ENCODE measurements at regions not wholly inside any gene's neighbourhood (a gene's known extent, or its start where the extent isn't known, plus 50 kb on each side); places are given as distances from the start of the nearest gene placed in this dataset.

DNA sequence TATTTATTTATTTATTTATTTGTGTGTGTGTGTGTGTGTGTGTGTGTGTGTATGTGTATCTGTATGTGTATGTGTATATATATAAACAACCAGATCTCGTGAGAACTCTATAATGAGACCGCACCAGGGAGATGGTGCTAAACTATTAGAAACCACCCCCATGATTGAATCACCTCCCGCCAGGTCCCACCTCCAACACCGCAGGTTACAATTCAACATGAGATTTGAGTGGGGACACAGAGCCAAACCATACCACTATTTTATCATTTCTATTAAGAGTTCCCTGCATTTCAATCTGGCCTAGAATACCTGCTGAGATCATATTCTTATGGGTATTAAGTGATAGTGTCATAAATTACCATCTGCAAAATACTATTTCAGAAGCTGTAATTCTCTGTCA lies 243.8 kb upstream of the PLEKHG7 start:
- no peak overlapping the region for H3K27ac ChIP-seq
- H3K4me1 ChIP-seq, result no peaks in the 10 kb centered on the region
- TF ChIP-seq POLR2AphosphoS5 (IDR thresholded peaks at IDR 0.05; ENCODE audit: insufficient read depth in 1 of 2, low read depth in 1 of 2) (no peak), POLR2A (IDR thresholded peaks at IDR 0.05) (no peak)
- TF ChIP-seq, protein P1, sequence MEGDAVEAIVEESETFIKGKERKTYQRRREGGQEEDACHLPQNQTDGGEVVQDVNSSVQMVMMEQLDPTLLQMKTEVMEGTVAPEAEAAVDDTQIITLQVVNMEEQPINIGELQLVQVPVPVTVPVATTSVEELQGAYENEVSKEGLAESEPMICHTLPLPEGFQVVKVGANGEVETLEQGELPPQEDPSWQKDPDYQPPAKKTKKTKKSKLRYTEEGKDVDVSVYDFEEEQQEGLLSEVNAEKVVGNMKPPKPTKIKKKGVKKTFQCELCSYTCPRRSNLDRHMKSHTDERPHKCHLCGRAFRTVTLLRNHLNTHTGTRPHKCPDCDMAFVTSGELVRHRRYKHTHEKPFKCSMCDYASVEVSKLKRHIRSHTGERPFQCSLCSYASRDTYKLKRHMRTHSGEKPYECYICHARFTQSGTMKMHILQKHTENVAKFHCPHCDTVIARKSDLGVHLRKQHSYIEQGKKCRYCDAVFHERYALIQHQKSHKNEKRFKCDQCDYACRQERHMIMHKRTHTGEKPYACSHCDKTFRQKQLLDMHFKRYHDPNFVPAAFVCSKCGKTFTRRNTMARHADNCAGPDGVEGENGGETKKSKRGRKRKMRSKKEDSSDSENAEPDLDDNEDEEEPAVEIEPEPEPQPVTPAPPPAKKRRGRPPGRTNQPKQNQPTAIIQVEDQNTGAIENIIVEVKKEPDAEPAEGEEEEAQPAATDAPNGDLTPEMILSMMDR (IDR thresholded peaks at IDR 0.05), result no peak
- H3K4me3 ChIP-seq, result no peak overlapping the region
- no peaks in the 10 kb centered on the region for H3K36me3 ChIP-seq
- no peaks in the 10 kb centered on the region for H3K9me3 ChIP-seq
- no peaks in the 10 kb centered on the region for H3K27me3 ChIP-seq
- intact Hi-C loops (cut with DNase I), result no loop called here
- DNase-seq (ENCODE audit: extremely low spot score in 2 of 2), result no peak

DNA sequence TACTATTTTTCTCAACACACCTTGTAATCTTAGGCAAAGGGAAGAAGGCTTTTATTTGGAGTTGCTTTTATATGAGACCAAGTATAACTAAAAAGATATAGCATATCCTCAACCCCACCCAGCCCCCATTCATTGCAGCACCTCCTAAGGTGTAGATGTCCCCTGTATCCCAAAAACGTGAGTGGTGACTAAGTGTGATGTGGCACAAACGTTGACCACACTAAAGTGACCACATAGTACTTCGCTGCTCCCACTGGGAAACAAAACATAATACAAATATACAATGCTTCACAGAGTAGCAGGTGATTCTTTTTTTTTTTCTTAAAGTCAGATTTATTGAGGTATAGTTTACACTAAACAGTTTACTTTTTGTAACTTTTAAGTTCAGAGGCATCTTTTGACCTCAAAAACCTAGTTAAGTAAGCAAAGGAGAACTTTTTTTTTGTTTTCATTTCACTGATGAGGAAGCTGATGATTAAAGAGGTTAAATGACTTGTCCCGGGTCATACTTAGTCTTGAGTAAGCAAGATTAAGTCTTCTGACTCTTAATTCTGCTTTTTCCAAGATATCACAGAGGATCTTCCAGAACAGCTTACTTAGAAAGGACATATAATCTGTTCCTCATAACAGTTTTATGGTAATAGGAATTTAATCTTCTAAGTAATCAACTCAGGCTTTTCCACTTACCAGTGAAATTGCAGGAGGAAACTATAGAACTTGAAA lies 245.2 kb upstream of the PLEKHG7 start:
- Histone ChIP-seq H3K27me3 (no peaks in the 10 kb centered on the region), H3K4me1 (no peaks in the 10 kb centered on the region), H3K36me3 (no peaks in the 10 kb centered on the region), H3K27ac (no peak overlapping the region), H3K9me3 (no peaks in the 10 kb centered on the region), H3K4me3 (no peak overlapping the region)
- intact Hi-C loops (cut with DNase I), result no loop called here
- no peak for TF ChIP-seq POLR2AphosphoS5 (IDR thresholded peaks at IDR 0.05; ENCODE audit: insufficient read depth in 1 of 2, low read depth in 1 of 2)
- TF ChIP-seq POLR2A (IDR thresholded peaks at IDR 0.05), result no peak
- TF ChIP-seq, protein P1 (IDR thresholded peaks at IDR 0.05), result no peak
- DNase-seq (ENCODE audit: extremely low spot score in 2 of 2), result no peak

GRCh38 chr12:92452763-92453162 lies 250.0 kb upstream of the PLEKHG7 start:
- no peak for DNase-seq (ENCODE audit: extremely low spot score in 2 of 2)
- Histone ChIP-seq H3K27me3 (no peaks in the 10 kb centered on the region), H3K27ac (no peak overlapping the region), H3K36me3 (no peaks in the 10 kb centered on the region), H3K4me3 (no peak overlapping the region), H3K4me1 (no peaks in the 10 kb centered on the region), H3K9me3 (no peaks in the 10 kb centered on the region)
- TF ChIP-seq, protein P1 (IDR thresholded peaks at IDR 0.05), result no peak
- intact Hi-C loops (cut with DNase I), result no loop called here

GRCh38 chr12:92446083-92446460 lies 256.7 kb upstream of the PLEKHG7 start:
- intact Hi-C loops (cut with DNase I), result no loop called here
- H3K4me3 ChIP-seq, result no peak overlapping the region
- H3K27me3 ChIP-seq, result no peaks in the 10 kb centered on the region
- H3K4me1 ChIP-seq, result peaks cover 23% of the 10 kb centered on the region
- TF ChIP-seq POLR2AphosphoS5 (IDR thresholded peaks at IDR 0.05; ENCODE audit: insufficient read depth in 1 of 2, low read depth in 1 of 2) (no peak), POLR2A (IDR thresholded peaks at IDR 0.05) (no peak)
- TF ChIP-seq, protein P1 (IDR thresholded peaks at IDR 0.05), result no peak
- peak overlapping the region; percentile 66 for H3K27ac ChIP-seq
- no peaks in the 10 kb centered on the region for H3K9me3 ChIP-seq
- no peaks in the 10 kb centered on the region for H3K36me3 ChIP-seq
- no peak for DNase-seq (ENCODE audit: extremely low spot score in 2 of 2)

GRCh38 chr12:92445253-92446082 lies 257.3 kb upstream of the PLEKHG7 start:
- no peak overlapping the region for H3K4me3 ChIP-seq
- TF ChIP-seq POLR2AphosphoS5 (IDR thresholded peaks at IDR 0.05; ENCODE audit: insufficient read depth in 1 of 2, low read depth in 1 of 2), result no peak
- no peak for TF ChIP-seq POLR2A (IDR thresholded peaks at IDR 0.05)
- TF ChIP-seq, protein P1 (IDR thresholded peaks at IDR 0.05), result no peak
- H3K27ac ChIP-seq, result peak overlapping the region; percentile 66
- H3K36me3 ChIP-seq, result no peaks in the 10 kb centered on the region
- peaks cover 23% of the 10 kb centered on the region for H3K4me1 ChIP-seq
- no peak for DNase-seq (ENCODE audit: extremely low spot score in 2 of 2)
- no peaks in the 10 kb centered on the region for H3K9me3 ChIP-seq
- no peaks in the 10 kb centered on the region for H3K27me3 ChIP-seq
- intact Hi-C loops (cut with DNase I), result no loop called here
